ENCODE measurements at regions not wholly inside any gene's neighbourhood (a gene's known extent, or its start where the extent isn't known, plus 50 kb on each side); places are given as distances from the start of the nearest gene placed in this dataset.

- Histone ChIP-seq H3K4me1 (ENCODE audit: control insufficient read depth, insufficient read depth, low read length) (no peaks in the 10 kb centered on the region), H3K27ac (ENCODE audit: extremely low read depth, low read depth, low read length) (no peak overlapping the region), H3K36me3 (ENCODE audit: control insufficient read depth in 2 of 2, insufficient read depth in 1 of 2, low read length in 2 of 2) (no peaks in the 10 kb centered on the region), H3K4me3 (ENCODE audit: low read depth, low read length) (no peak overlapping the region), H3K9me3 (ENCODE audit: control insufficient read depth, insufficient read depth, low read depth, low read length) (no peaks in the 10 kb centered on the region)
- CTCF ChIA-PET: no interaction called here
- TF ChIP-seq ZNF624 (tag by site-specific recombination; IDR thresholded peaks at IDR 0.05): no peak
- no peak for TF ChIP-seq ZNF404 (tag by site-specific recombination; IDR thresholded peaks at IDR 0.05)
- TF ChIP-seq ZNF239 (tag by site-specific recombination; IDR thresholded peaks at IDR 0.05): no peak
- TF ChIP-seq ZEB2 (tag by site-specific recombination; IDR thresholded peaks at IDR 0.05): no peak
- no peak for TF ChIP-seq ZNF16 (tag by site-specific recombination; IDR thresholded peaks at IDR 0.05; ENCODE audit: low read depth)
- no peak for TF ChIP-seq SALL2 (tag by site-specific recombination; IDR thresholded peaks at IDR 0.05; ENCODE audit: borderline replicate concordance)
- POLR2A ChIA-PET: no interaction called here
Observed at GRCh38 chr11:20221566-20221965, 61.3 kb upstream of the DBX1 start.

- no peaks in the 10 kb centered on the region for H3K9me3 ChIP-seq (ENCODE audit: control insufficient read depth, insufficient read depth, low read depth, low read length)
- ChIA-PET CTCF (no interaction called here), POLR2A (no interaction called here)
- H3K27ac ChIP-seq (ENCODE audit: extremely low read depth, low read depth, low read length): no peak overlapping the region
- no peaks in the 10 kb centered on the region for H3K36me3 ChIP-seq (ENCODE audit: control insufficient read depth in 2 of 2, insufficient read depth in 1 of 2, low read length in 2 of 2)
- TF ChIP-seq ZNF664 (tag by site-specific recombination; IDR thresholded peaks at IDR 0.05): no peak
- no peak for TF ChIP-seq ZNF280D (tag by site-specific recombination; IDR thresholded peaks at IDR 0.05)
- TF ChIP-seq GLI2 (tag by site-specific recombination; IDR thresholded peaks at IDR 0.05; ENCODE audit: borderline replicate concordance, low read depth): no peak
- no peak for TF ChIP-seq ZNF629 (tag by site-specific recombination; IDR thresholded peaks at IDR 0.05)
- TF ChIP-seq ZNF549 (tag by site-specific recombination; IDR thresholded peaks at IDR 0.05): no peak
- TF ChIP-seq SP7 (tag by site-specific recombination; IDR thresholded peaks at IDR 0.05): no peak
- TF ChIP-seq ZNF19 (tag by site-specific recombination; IDR thresholded peaks at IDR 0.05; ENCODE audit: low read depth): no peak
- no peak overlapping the region for H3K4me3 ChIP-seq (ENCODE audit: low read depth, low read length)
- no peaks in the 10 kb centered on the region for H3K4me1 ChIP-seq (ENCODE audit: control insufficient read depth, insufficient read depth, low read length)
Observed at GRCh38 chr11:20213790-20214189, 53.5 kb upstream of the DBX1 start.

GRCh38 chr11:20211691-20212090 lies 51.4 kb upstream of the DBX1 start:
- POLR2A ChIA-PET: no interaction called here
- Histone ChIP-seq H3K36me3 (ENCODE audit: control insufficient read depth in 2 of 2, insufficient read depth in 1 of 2, low read length in 2 of 2) (no peaks in the 10 kb centered on the region), H3K4me1 (ENCODE audit: control insufficient read depth, insufficient read depth, low read length) (no peaks in the 10 kb centered on the region), H3K27ac (ENCODE audit: extremely low read depth, low read depth, low read length) (no peak overlapping the region), H3K9me3 (ENCODE audit: control insufficient read depth, insufficient read depth, low read depth, low read length) (no peaks in the 10 kb centered on the region), H3K4me3 (ENCODE audit: low read depth, low read length) (no peak overlapping the region)
- CTCF ChIA-PET: interaction anchor here (0.6 kb wide), 1 partner anchor 261 kb away, joined by 3 read pairs; no protein-coding TSS in a partner anchor
- TF ChIP-seq ZNF292 (tag by site-specific recombination; IDR thresholded peaks at IDR 0.05; ENCODE audit: borderline replicate concordance, low read depth) (no peak), ZNF24 (tag by site-specific recombination; IDR thresholded peaks at IDR 0.05) (no peak), INSM2 (tag by site-specific recombination; IDR thresholded peaks at IDR 0.05) (no peak), ZNF510 (tag by site-specific recombination; IDR thresholded peaks at IDR 0.05; ENCODE audit: insufficient replicate concordance) (no peak), ZNF518A (tag by site-specific recombination; conservative IDR thresholded peaks at IDR 0.05; ENCODE audit: low read depth) (no peak), ZNF692 (tag by site-specific recombination; IDR thresholded peaks at IDR 0.05) (no peak), ZNF626 (tag by site-specific recombination; IDR thresholded peaks at IDR 0.05) (no peak)
